ENCODE measurements at regions not wholly inside any gene's neighbourhood (a gene's known extent, or its start where the extent isn't known, plus 50 kb on each side); places are given as distances from the start of the nearest gene placed in this dataset.
A peak's percentile ranks its signal among the peaks of the same experiment; 100 is the strongest.

DNA sequence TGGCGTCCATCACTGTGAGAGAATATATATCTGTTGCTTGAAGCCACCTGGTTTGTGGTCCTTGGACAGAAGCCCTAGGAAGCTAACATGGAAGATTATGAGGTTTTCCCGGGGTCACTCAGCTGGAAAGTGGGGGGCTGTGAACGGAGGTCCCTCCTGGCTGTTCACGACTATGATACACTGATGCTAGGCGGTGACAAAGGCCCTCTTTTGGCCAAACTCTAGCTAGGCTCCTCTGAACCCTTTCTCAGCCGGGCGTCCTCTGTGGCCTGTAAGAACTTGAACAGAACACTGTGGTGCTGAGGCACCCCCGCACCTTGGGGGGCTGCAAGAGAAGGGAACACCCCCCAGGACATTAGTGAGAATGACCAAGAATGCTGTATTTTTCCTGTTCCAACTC lies 164.6 kb downstream of the TFCP2L1 start:
- Histone ChIP-seq H3K4me1 (ENCODE audit: insufficient read depth, insufficient read length) (no peaks in the 10 kb centered on the region), H3K4me3 (ENCODE audit: insufficient read length, low read depth) (no peak overlapping the region), H3K9me3 (ENCODE audit: insufficient read depth, low read length) (no peaks in the 10 kb centered on the region), H3K27me3 (ENCODE audit: insufficient read depth, insufficient read length) (no peaks in the 10 kb centered on the region), H3K36me3 (ENCODE audit: insufficient read depth, insufficient read length, low read length) (no peaks in the 10 kb centered on the region), H3K9ac (ENCODE audit: insufficient read length, low read depth) (no peak overlapping the region)
- DNase-seq (ENCODE audit: low read depth, low spot score): no peak
- TF ChIP-seq ZNF274 (IDR thresholded peaks at IDR 0.05; ENCODE audit: low read depth, low read length): no peak
- no peak for TF ChIP-seq SUZ12 (IDR thresholded peaks at IDR 0.05; ENCODE audit: extremely low read depth, insufficient read depth, insufficient read length)
- no peak for TF ChIP-seq YY1 (IDR thresholded peaks at IDR 0.05; ENCODE audit: insufficient read depth, insufficient read length)

DNA sequence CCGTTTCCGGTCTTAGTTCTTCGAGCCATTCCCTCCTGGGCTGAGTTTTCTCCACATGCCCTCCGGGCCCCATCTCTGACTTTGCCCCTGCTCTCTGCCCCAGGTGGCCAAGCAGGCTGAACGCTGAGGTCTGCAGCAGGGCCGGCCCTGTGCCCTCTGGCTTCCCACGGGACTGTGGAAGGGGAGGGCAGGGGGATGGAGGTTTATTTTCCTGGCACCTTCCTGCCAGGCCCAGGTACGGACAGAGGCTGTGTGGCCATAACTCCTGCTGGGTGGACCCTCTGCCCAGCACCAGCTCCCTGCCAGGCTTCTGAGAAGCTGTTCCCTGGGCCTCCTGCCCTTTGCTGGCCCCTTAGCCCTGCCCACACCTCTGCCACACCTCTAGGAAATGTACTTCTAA lies 164.0 kb downstream of the TFCP2L1 start:
- H3K4me1 ChIP-seq (ENCODE audit: insufficient read depth, insufficient read length): no peaks in the 10 kb centered on the region
- H3K9me3 ChIP-seq (ENCODE audit: insufficient read depth, low read length): no peaks in the 10 kb centered on the region
- DNase-seq (ENCODE audit: low read depth, low spot score): no peak
- no peak for TF ChIP-seq YY1 (IDR thresholded peaks at IDR 0.05; ENCODE audit: insufficient read depth, insufficient read length)
- no peak for TF ChIP-seq ZNF274 (IDR thresholded peaks at IDR 0.05; ENCODE audit: low read depth, low read length)
- TF ChIP-seq SUZ12 (IDR thresholded peaks at IDR 0.05; ENCODE audit: extremely low read depth, insufficient read depth, insufficient read length): no peak
- no peaks in the 10 kb centered on the region for H3K27me3 ChIP-seq (ENCODE audit: insufficient read depth, insufficient read length)
- H3K4me3 ChIP-seq (ENCODE audit: insufficient read length, low read depth): no peak overlapping the region
- no peak overlapping the region for H3K9ac ChIP-seq (ENCODE audit: insufficient read length, low read depth)
- H3K36me3 ChIP-seq (ENCODE audit: insufficient read depth, insufficient read length, low read length): no peaks in the 10 kb centered on the region

DNA sequence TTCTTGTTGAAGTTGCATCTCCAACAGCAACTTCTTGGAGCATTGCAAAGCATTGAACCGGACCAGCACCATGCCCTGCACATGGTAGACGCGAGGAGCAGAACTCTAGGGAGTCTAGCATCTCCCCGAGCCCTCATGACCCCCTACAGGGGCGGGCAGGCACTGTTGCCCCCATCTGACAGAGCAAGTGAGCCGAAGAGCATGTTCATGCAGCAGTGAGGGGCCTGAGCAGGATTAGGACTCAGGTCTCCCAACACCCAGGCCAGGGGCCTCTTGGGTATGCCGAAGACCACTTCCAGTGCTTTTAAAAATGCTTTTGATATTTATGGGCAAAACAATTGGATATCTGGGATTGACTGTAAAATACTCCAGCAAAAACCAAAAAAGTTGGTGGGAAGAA lies 163.3 kb downstream of the TFCP2L1 start:
- H3K4me3 ChIP-seq (ENCODE audit: insufficient read length, low read depth): no peak overlapping the region
- TF ChIP-seq ZNF274 (IDR thresholded peaks at IDR 0.05; ENCODE audit: low read depth, low read length) (no peak), YY1 (IDR thresholded peaks at IDR 0.05; ENCODE audit: insufficient read depth, insufficient read length) (no peak), SUZ12 (IDR thresholded peaks at IDR 0.05; ENCODE audit: extremely low read depth, insufficient read depth, insufficient read length) (no peak)
- no peaks in the 10 kb centered on the region for H3K9me3 ChIP-seq (ENCODE audit: insufficient read depth, low read length)
- no peaks in the 10 kb centered on the region for H3K4me1 ChIP-seq (ENCODE audit: insufficient read depth, insufficient read length)
- no peaks in the 10 kb centered on the region for H3K36me3 ChIP-seq (ENCODE audit: insufficient read depth, insufficient read length, low read length)
- H3K27me3 ChIP-seq (ENCODE audit: insufficient read depth, insufficient read length): no peaks in the 10 kb centered on the region
- no peak overlapping the region for H3K9ac ChIP-seq (ENCODE audit: insufficient read length, low read depth)
- no peak for DNase-seq (ENCODE audit: low read depth, low spot score)

- no peak for DNase-seq (ENCODE audit: low read depth, low spot score)
- H3K9ac ChIP-seq (ENCODE audit: insufficient read length, low read depth): no peak overlapping the region
- peaks cover 3% of the 10 kb centered on the region for H3K27me3 ChIP-seq (ENCODE audit: insufficient read depth, insufficient read length)
- H3K4me1 ChIP-seq (ENCODE audit: insufficient read depth, insufficient read length): no peaks in the 10 kb centered on the region
- TF ChIP-seq ZNF274 (IDR thresholded peaks at IDR 0.05; ENCODE audit: low read depth, low read length) (no peak), YY1 (IDR thresholded peaks at IDR 0.05; ENCODE audit: insufficient read depth, insufficient read length) (no peak), SUZ12 (IDR thresholded peaks at IDR 0.05; ENCODE audit: extremely low read depth, insufficient read depth, insufficient read length) (no peak)
- H3K4me3 ChIP-seq (ENCODE audit: insufficient read length, low read depth): no peak overlapping the region
- H3K9me3 ChIP-seq (ENCODE audit: insufficient read depth, low read length): no peaks in the 10 kb centered on the region
- H3K36me3 ChIP-seq (ENCODE audit: insufficient read depth, insufficient read length, low read length): no peaks in the 10 kb centered on the region
Observed at GRCh38 chr2:121123268-121123667, 161.7 kb downstream of the TFCP2L1 start.

DNA sequence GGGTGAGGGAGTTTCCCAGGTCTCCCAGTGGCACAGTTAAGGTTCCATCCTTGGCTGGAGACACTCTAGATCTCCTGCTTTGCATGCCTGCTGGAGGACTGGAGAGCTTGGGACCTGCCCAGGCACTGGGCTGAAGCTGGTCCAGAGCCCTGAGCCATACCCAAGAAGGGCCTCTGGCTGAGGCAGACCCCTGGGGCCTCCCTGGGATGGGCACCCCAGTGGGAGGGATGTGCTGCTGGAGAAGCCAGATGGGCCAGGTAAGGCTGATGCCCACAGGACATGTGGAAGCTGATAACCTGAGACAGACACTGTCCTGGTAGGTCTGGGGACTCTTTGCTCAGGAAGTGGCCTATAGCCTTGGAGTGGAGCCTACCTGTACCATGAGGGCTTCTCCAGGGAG lies 160.7 kb downstream of the TFCP2L1 start:
- no peak for DNase-seq (ENCODE audit: low read depth, low spot score)
- Histone ChIP-seq H3K9me3 (ENCODE audit: insufficient read depth, low read length) (no peaks in the 10 kb centered on the region), H3K36me3 (ENCODE audit: insufficient read depth, insufficient read length, low read length) (no peaks in the 10 kb centered on the region), H3K4me1 (ENCODE audit: insufficient read depth, insufficient read length) (peaks cover 3% of the 10 kb centered on the region), H3K27me3 (ENCODE audit: insufficient read depth, insufficient read length) (peaks cover 3% of the 10 kb centered on the region), H3K4me3 (ENCODE audit: insufficient read length, low read depth) (no peak overlapping the region), H3K9ac (ENCODE audit: insufficient read length, low read depth) (no peak overlapping the region)
- no peak for TF ChIP-seq ZNF274 (IDR thresholded peaks at IDR 0.05; ENCODE audit: low read depth, low read length)
- TF ChIP-seq YY1 (IDR thresholded peaks at IDR 0.05; ENCODE audit: insufficient read depth, insufficient read length): no peak

- Histone ChIP-seq H3K27me3 (ENCODE audit: insufficient read depth, insufficient read length) (peaks cover 3% of the 10 kb centered on the region), H3K9ac (ENCODE audit: insufficient read length, low read depth) (no peak overlapping the region), H3K4me1 (ENCODE audit: insufficient read depth, insufficient read length) (peaks cover 13% of the 10 kb centered on the region), H3K9me3 (ENCODE audit: insufficient read depth, low read length) (no peaks in the 10 kb centered on the region), H3K36me3 (ENCODE audit: insufficient read depth, insufficient read length, low read length) (no peaks in the 10 kb centered on the region), H3K4me3 (ENCODE audit: insufficient read length, low read depth) (no peak overlapping the region)
- TF ChIP-seq ZNF274 (IDR thresholded peaks at IDR 0.05; ENCODE audit: low read depth, low read length): no peak
- no peak for TF ChIP-seq SUZ12 (IDR thresholded peaks at IDR 0.05; ENCODE audit: extremely low read depth, insufficient read depth, insufficient read length)
- TF ChIP-seq YY1 (IDR thresholded peaks at IDR 0.05; ENCODE audit: insufficient read depth, insufficient read length): no peak
- DNase-seq (ENCODE audit: low read depth, low spot score): no peak
Observed at GRCh38 chr2:121125350-121125749, 159.7 kb downstream of the TFCP2L1 start.

DNA sequence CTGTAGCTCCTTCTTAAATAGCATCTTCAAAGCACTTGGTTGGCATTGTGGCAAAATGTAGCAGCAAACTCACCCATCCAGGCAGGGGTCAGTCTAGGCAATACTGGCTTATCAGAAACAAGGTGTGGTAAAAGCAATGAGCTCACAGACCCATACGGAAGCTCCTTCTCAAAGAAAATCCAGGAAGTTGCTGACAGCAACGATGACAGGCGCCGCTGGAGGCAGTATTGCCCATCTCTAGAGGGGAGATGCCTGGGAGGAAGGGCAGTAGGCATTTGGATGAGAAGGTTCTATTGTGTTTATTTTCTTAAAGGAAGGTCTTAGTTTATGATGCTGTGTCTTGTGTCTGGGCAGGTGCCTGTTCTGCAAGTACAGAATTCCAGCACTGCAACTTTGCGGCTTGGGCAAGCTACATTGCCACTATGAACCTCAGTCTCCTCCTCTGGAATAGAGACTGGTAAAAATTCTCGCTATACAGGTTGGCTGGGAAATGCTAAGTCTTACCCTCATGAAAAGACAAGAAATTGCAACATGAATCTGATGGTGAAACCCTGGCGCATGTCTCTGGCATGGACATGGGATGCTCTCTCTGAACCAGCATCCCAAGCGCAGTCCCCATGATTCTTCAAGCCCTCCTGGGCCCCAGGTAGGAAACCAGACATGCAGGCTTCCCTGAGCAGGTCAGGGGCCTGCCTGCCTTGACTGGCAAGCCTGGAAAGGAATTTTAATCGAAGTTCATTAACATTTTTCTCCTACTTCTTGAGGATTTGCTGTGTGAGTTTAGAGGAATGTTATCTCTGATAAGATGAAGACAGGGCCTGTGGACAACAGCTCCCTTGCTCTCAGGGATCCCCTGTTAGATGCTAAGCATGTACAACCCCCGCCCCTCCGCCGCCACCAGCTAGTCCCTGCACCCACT lies 156.0 kb downstream of the TFCP2L1 start:
- H3K36me3 ChIP-seq (ENCODE audit: insufficient read depth, insufficient read length, low read length): no peaks in the 10 kb centered on the region
- no peak for TF ChIP-seq ZNF274 (IDR thresholded peaks at IDR 0.05; ENCODE audit: low read depth, low read length)
- peak; percentile 43 for DNase-seq (ENCODE audit: low read depth, low spot score)

More for the DNA sequence above, 156.0 kb downstream of the TFCP2L1 start:
- H3K9ac ChIP-seq (ENCODE audit: insufficient read length, low read depth): no peak overlapping the region
- H3K4me3 ChIP-seq (ENCODE audit: insufficient read length, low read depth): no peak overlapping the region
- H3K4me1 ChIP-seq (ENCODE audit: insufficient read depth, insufficient read length): peaks cover 30% of the 10 kb centered on the region
- H3K27me3 ChIP-seq (ENCODE audit: insufficient read depth, insufficient read length): peaks cover 3% of the 10 kb centered on the region
- no peaks in the 10 kb centered on the region for H3K9me3 ChIP-seq (ENCODE audit: insufficient read depth, low read length)
